GM18511 (cell line): ENCODE measurements at regions not wholly inside any gene's neighbourhood (a gene's known extent, or its start where the extent isn't known, plus 50 kb on each side); places are given as distances from the start of the nearest gene placed in this dataset.
"Not testable (repeated sequence)": the region's sequence is repeated elsewhere in the genome, so short reads cannot be mapped to it uniquely, and the experiment has no call there.

Experiments used
- ATAC-seq: cut with Tn5 transposase; IDR thresholded peaks from one replicate; pipeline ENCODE4 v1.9.1; 2021; ENCODE audit warnings: mild to moderate bottlenecking, moderate library complexity; ENCODE audit not compliant: unreplicated experiment

DNA sequence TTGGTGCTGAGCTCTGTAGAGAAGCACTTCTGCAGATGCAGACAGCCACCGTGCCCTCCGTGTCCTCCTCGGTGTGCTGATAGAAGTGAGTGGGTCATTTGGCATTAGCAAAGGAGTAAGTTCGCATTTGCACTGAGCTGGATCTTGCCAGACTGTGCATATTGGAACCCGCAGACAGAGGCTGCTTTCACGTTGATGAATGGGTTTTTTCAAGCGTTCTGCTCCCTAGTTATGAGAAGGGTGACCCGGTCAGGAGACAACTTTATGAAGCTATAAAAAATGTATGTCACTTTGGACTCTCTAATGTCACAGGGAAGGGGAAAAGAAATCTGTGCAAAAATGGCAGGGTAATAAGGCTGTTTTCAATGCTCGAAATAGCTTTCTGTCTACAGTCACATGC lies 739.4 kb downstream of the MCTP2 start:
- ATAC-seq: no peak

GRCh38 chr15:94972314-94972713 lies 741.0 kb downstream of the MCTP2 start:
- no peak for ATAC-seq

GRCh38 chr15:94987085-94987484 lies 755.7 kb downstream of the MCTP2 start:
- no peak for ATAC-seq

DNA sequence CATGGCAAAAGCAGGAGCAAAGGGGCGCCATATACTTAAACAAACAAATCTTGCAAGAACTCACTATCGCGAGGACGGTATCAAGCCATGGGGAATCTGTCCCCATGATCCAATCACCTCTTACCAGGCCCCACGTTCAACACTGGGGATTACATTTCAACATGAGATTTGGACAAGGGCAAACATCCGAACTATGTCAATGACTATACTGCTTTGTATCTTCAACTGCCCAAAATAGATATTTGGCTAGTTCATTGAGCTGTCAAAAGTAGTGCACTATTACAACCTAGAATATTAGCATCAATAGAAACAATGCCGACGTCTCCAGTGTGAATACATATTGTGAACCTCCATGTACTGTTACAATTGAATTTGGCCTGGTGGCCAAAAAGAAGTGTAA lies 760.4 kb downstream of the MCTP2 start:
- ATAC-seq: no peak

DNA sequence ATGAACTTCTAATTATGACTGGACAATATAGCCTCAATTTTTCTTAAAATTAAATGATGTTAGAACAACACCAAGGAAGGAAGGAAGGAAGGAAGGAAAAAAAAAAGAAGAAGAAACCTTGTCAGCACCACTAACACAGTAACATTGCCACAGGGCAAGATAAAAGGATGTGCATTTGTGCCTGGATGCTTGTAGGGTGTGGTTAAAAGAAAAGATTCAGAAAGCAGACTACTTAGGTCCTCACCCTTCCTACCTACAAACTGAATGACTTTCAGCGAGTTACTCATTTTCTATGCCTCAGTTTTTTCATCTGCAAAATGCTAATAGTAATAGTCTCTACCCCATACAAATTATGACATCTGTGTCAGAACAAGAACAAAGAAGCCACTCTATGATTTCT lies 778.3 kb downstream of the MCTP2 start:
- ATAC-seq: no peak

GRCh38 chr15:95013381-95013780 lies 782.0 kb downstream of the MCTP2 start:
- ATAC-seq: no peak

GRCh38 chr15:95016511-95017229 lies 785.3 kb downstream of the MCTP2 start:
- ATAC-seq: no peak

DNA sequence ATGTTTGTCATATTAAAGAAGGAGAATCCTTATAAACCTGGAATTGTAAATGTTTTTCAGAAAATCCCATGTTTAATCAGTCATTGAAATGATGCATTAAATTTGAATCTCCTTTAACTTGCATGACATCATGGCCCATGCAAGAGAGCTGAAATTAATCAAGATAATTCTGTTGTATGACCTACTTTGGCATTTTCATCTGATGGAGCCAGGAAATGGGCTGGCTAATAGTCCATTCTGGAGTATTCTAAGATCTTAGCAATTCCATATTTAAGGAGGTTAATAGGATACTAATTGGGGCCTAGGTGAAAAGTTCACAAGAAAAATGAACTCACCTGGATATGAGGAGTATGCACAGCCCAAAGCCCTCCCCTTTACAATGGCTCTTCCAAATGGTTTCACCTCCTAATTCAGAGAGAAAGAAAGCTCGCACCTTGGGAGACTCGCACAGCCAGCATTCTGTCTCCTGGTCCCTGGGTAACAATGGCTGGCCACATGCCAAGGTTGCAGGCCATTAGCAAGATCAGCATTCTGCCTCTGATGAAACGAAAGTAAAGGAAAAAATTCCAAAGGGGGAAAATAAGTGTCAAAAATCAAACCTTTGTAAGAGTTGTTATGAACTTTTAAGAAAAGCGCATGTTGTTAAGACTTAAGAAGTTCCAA lies 786.4 kb downstream of the MCTP2 start:
- no peak for ATAC-seq

GRCh38 chr15:95018888-95019545 lies 787.7 kb downstream of the MCTP2 start:
- no peak for ATAC-seq

DNA sequence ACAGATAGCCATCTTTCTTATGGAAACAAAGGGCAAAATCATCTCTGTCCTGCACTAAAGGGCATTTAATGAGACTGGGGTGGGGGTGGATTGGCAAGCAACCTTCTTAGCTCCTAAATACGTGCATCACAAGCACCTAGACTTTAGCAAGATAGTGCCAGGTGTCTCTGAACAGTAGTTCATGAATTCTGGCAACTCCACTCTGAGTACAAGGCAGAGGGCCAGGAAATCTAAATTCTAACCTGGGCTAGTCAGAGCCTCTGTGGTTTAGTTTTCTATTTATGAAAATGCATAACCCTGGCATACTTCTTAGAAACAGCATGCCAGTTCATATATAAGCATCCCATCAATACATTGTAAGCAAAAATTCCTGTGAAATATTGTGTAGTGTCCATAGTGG lies 788.5 kb downstream of the MCTP2 start:
- ATAC-seq: no peak

- ATAC-seq: no peak
Observed at GRCh38 chr15:95021816-95022215, 790.5 kb downstream of the MCTP2 start.

DNA sequence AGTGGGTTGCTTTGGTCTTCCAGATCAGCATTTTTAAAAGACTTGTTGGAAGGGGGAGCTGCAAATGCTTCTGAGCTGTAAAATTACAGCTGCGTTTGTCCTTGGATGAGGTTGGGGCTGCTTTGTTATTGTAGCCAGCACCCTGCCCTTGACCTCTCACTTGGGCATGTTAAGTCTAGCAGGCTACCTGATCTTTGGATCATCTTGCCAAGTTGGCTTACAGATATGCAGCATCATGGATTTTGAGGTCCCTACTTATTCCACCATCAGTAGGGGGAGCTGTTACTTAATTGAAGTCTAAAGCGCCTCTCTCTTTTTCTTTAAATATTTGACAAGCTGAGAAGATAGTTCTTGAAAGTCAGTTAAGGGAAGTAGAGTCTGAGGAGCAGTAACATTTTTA lies 793.0 kb downstream of the MCTP2 start:
- no peak for ATAC-seq

DNA sequence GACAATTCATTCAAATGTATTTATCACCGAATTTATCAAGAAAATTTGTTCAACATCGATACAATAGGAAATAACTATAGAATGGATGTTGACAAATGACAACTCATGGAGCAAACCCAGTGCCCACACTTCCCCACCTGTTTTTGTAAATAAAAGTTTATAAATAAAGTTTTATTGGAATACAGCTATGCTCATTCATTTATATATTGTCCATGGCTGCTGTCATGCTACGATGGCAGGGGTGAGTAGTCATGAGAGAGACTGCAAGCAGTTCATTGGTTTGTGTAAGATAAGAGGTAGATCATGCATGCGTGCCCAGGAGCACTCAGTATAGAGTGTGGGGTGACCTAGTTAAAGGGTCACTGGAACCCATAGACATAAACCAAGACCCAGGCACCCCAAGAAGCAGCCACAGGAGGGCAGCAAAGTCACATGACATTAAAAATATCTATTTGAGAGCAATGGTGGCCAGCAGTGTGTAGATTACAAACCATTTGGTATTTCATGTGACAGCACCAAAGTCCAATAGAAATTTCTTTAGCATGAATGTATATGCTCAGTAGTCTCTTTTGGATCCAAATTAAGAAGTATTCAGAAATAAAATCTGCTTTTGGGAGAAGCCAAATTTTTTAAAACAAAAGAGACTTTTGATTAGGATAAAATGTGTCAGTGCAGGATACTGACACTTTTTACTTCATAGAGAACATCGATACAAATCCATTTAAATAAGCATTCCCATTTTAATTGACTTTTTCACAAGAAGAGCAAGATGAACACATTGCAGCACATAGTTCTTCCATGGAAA lies 794.8 kb downstream of the MCTP2 start:
- ATAC-seq: no peak

DNA sequence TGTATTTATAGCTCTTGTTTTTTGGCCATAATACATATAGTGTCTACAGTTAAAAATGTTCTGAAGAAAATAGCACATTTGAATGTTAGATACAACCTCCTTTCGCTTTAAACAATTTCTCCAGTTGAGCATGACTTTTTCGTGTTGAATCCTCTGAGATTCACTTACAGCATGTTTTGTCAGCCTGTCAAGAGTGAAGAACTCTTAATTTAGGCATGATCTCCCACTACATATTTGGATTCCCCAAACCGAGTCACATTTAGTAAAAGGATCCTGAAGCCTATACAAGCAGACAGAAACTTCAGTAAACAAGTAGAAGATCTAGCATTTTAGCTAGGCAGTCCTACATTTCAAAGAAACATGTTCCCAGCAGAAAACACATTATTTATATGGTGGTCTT lies 796.6 kb downstream of the MCTP2 start:
- no peak for ATAC-seq

- ATAC-seq: no peak
Observed at GRCh38 chr15:95032156-95032555, 800.8 kb downstream of the MCTP2 start.

- no peak for ATAC-seq
Observed at GRCh38 chr15:95035106-95035505, 803.7 kb downstream of the MCTP2 start.

- no peak for ATAC-seq
Observed at GRCh38 chr15:95041297-95041696, 809.9 kb downstream of the MCTP2 start.

GRCh38 chr15:95043236-95043932 lies 812.0 kb downstream of the MCTP2 start:
- ATAC-seq: not testable (repeated sequence)

GRCh38 chr15:95043933-95044313 lies 812.6 kb downstream of the MCTP2 start:
- ATAC-seq: no peak

GRCh38 chr15:95044745-95045417 lies 813.5 kb downstream of the MCTP2 start:
- ATAC-seq: no peak
